GM18951 (cell line): ENCODE measurements at regions not wholly inside any gene's neighbourhood (a gene's known extent, or its start where the extent isn't known, plus 50 kb on each side); places are given as distances from the start of the nearest gene placed in this dataset.

ENCODE experiments used
- POLR2A ChIP-seq: IDR thresholded peaks from 4 replicates; pipeline ENCODE4 v1.6.1; 2011; ENCODE audit warnings: mild to moderate bottlenecking; ENCODE audit not compliant: insufficient read length, insufficient read depth; ENCODE audit errors: extremely low read depth
- in situ Hi-C: fragments of 300-500 bp; cut with MboI; formaldehyde crosslinking; loops from one replicate; pipeline ENCODE4 v1.12.0; 2022; ENCODE audit warnings: low sequenced_read_pairs, mixed read lengths, inconsistent platforms; ENCODE audit not compliant: unreplicated experiment

- in situ Hi-C loops, result no loop called here
- TF ChIP-seq POLR2A, result no peak
Measured at GRCh38 chr16:73232555-73233328, 184.8 kb upstream of the ZFHX3 start.

- in situ Hi-C loops, result no loop called here
- no peak for TF ChIP-seq POLR2A
Measured at GRCh38 chr16:73231944-73232554, 184.1 kb upstream of the ZFHX3 start.

GRCh38 chr16:73231379-73231778 is 183.5 kb upstream of the ZFHX3 start:
- TF ChIP-seq POLR2A, result no peak
- in situ Hi-C loops, result no loop called here

GRCh38 chr16:73230651-73231050 is 182.7 kb upstream of the ZFHX3 start:
- no peak for TF ChIP-seq POLR2A
- in situ Hi-C loops, result no loop called here

GRCh38 chr16:73228649-73229048 is 180.7 kb upstream of the ZFHX3 start:
- in situ Hi-C loops, result no loop called here
- TF ChIP-seq POLR2A, result no peak

GRCh38 chr16:73226675-73227074 is 178.7 kb upstream of the ZFHX3 start:
- in situ Hi-C loops, result no loop called here

GRCh38 chr16:73225983-73226382 is 178.1 kb upstream of the ZFHX3 start:
- in situ Hi-C loops, result no loop called here
- no peak for TF ChIP-seq POLR2A

More at GRCh38 chr16:73226675-73227074, 178.7 kb upstream of the ZFHX3 start:
- TF ChIP-seq POLR2A, result no peak

- no peak for TF ChIP-seq POLR2A
- in situ Hi-C loops, result no loop called here
Measured at GRCh38 chr16:73220836-73221235, 172.9 kb upstream of the ZFHX3 start.

GRCh38 chr16:73219176-73219575 is 171.2 kb upstream of the ZFHX3 start:
- no peak for TF ChIP-seq POLR2A
- in situ Hi-C loops, result no loop called here

GRCh38 chr16:73217654-73218053 is 169.7 kb upstream of the ZFHX3 start:
- TF ChIP-seq POLR2A, result no peak
- in situ Hi-C loops, result no loop called here

- no peak for TF ChIP-seq POLR2A
- in situ Hi-C loops, result no loop called here
Measured at GRCh38 chr16:73216932-73217331, 169.0 kb upstream of the ZFHX3 start.

GRCh38 chr16:73215678-73216377 is 167.9 kb upstream of the ZFHX3 start:
- no peak for TF ChIP-seq POLR2A
- in situ Hi-C loops, result no loop called here

GRCh38 chr16:73214825-73215677 is 167.1 kb upstream of the ZFHX3 start:
- no peak for TF ChIP-seq POLR2A
- in situ Hi-C loops, result no loop called here
